Heart left ventricle (tissue), 13 donors: ENCODE measurements at regions not wholly inside any gene's neighbourhood (a gene's known extent, or its start where the extent isn't known, plus 50 kb on each side); places are given as distances from the start of the nearest gene placed in this dataset.

Experiments used
- CTCF ChIP-seq, 12 donors: fragments of 200-600 bp; sonication (generic) in 4 of 12; IDR thresholded peaks; one replicate each; pipeline versions ENCODE4 v1.5.0 to v1.8.0; 2018 to 2022; ENCODE audit warnings: antibody characterized with exemption in 12 of 12, mild to moderate bottlenecking in 5 of 12
- POLR2A ChIP-seq, 2 donors: fragments of 450-650 bp; IDR thresholded peaks; one replicate each; pipeline ENCODE4 v1.6.1; 2017; ENCODE audit warnings: antibody characterized with exemption in 2 of 2, mild to moderate bottlenecking in 2 of 2, moderate library complexity in 2 of 2
- donor health status: ischemic (EF 13 %, LVEDD 7.1; RV severe dilation, severe dysfunction).
- donor health status: DM: no; HTN: yes; CAD: no.
- donor health status: DM: no; HTN: no; CAD: no.
- donor health status: ischemic (EF 25% LVEDD 6.9; RV normal size, moderate dysfunction).
- donor health status: ischemic (EF 25% LVEDD 5.7; RV mildly dilated, moderate dysfunction).
- donor health status: ischemic (EF 35%, LVEDD 5.7; RV mildly dilated, moderate dysfunction).
- donor health status: nonischemic (EF 11% LVEDD 7.7; RV severe dilation, severe dysfunction).
- donor health status: DM: yes; HTN: yes; CAD: no.
- donor health status: PGD.
- donor health status: ischemic (EF 29% LVEDD 5.4; RV normal size, mild dysfunction).
- donor health status: nonischemic (EF 23%, LVEDD 6.1; RV moderate dilation, normal function).

GRCh38 chr13:95470574-95471366 is 81.8 kb upstream of the CLDN10 start:
- TF ChIP-seq POLR2A (IDR thresholded peaks at IDR 0.05) (no peak), CTCF (IDR thresholded peaks at IDR 0.05) (no peak)
